Activated naive CD8-positive, alpha-beta T cell (primary cell): ENCODE measurements at regions not wholly inside any gene's neighbourhood (a gene's known extent, or its start where the extent isn't known, plus 50 kb on each side); places are given as distances from the start of the nearest gene placed in this dataset.
"Not testable (repeated sequence)": the region's sequence is repeated elsewhere in the genome, so short reads cannot be mapped to it uniquely, and the experiment has no call there.

ENCODE experiments used
- H3K27ac Mint-ChIP-seq: one replicate; pipeline ENCODE4 v1.8.0; 2021; ENCODE audit warnings: mixed read lengths
- H3K27me3 Mint-ChIP-seq: one replicate; pipeline ENCODE4 v1.8.0; 2021; ENCODE audit warnings: mixed read lengths
- H3K36me3 Mint-ChIP-seq: one replicate; pipeline ENCODE4 v1.8.0; 2021; ENCODE audit warnings: mixed read lengths
- H3K4me1 Mint-ChIP-seq: one replicate; pipeline ENCODE4 v1.8.0; 2021; ENCODE audit warnings: low read depth, mixed read lengths
- H3K4me3 Mint-ChIP-seq: one replicate; pipeline ENCODE4 v1.8.0; 2021; ENCODE audit warnings: mild to moderate bottlenecking, mixed read lengths
- H3K9me3 Mint-ChIP-seq: one replicate; pipeline ENCODE4 v1.8.0; 2021; ENCODE audit warnings: low read depth, mixed read lengths

- Mint-ChIP-seq H3K9me3 (peaks cover 9% of the 10 kb centered on the region), H3K27ac (no peak overlapping the region), H3K4me3 (no peak overlapping the region), H3K36me3 (no peaks in the 10 kb centered on the region), H3K27me3 (no peaks in the 10 kb centered on the region), H3K4me1 (no peaks in the 10 kb centered on the region)
Observed at GRCh38 chr10:64682043-64682442, 1160.8 kb downstream of the REEP3 start.

- Mint-ChIP-seq H3K9me3 (peaks cover 5% of the 10 kb centered on the region), H3K36me3 (no peaks in the 10 kb centered on the region), H3K27me3 (no peaks in the 10 kb centered on the region)
Observed at GRCh38 chr10:64690194-64690593, 1169.0 kb downstream of the REEP3 start.

GRCh38 chr10:64699244-64699643 lies 1178.0 kb downstream of the REEP3 start:
- H3K4me1 Mint-ChIP-seq = no peaks in the 10 kb centered on the region
- no peak overlapping the region for H3K4me3 Mint-ChIP-seq

More at GRCh38 chr10:64690194-64690593, 1169.0 kb downstream of the REEP3 start:
- no peak overlapping the region for H3K27ac Mint-ChIP-seq
- no peaks in the 10 kb centered on the region for H3K4me1 Mint-ChIP-seq
- no peak overlapping the region for H3K4me3 Mint-ChIP-seq

GRCh38 chr10:64702086-64702485 lies 1180.9 kb downstream of the REEP3 start:
- not testable (repeated sequence) for H3K27me3 Mint-ChIP-seq, H3K9me3 Mint-ChIP-seq, H3K4me1 Mint-ChIP-seq, H3K36me3 Mint-ChIP-seq, H3K4me3 Mint-ChIP-seq, H3K27ac Mint-ChIP-seq

More at GRCh38 chr10:64699244-64699643, 1178.0 kb downstream of the REEP3 start:
- Mint-ChIP-seq H3K9me3 (peaks cover 3% of the 10 kb centered on the region), H3K36me3 (no peaks in the 10 kb centered on the region), H3K27me3 (no peaks in the 10 kb centered on the region), H3K27ac (no peak overlapping the region)

- H3K9me3 Mint-ChIP-seq = peaks cover 5% of the 10 kb centered on the region
Observed at GRCh38 chr10:64708884-64709681, 1187.9 kb downstream of the REEP3 start.

GRCh38 chr10:64726466-64726865 lies 1205.3 kb downstream of the REEP3 start:
- Mint-ChIP-seq H3K9me3 (no peaks in the 10 kb centered on the region), H3K27ac (no peak overlapping the region), H3K27me3 (no peaks in the 10 kb centered on the region), H3K4me3 (no peak overlapping the region), H3K36me3 (no peaks in the 10 kb centered on the region), H3K4me1 (no peaks in the 10 kb centered on the region)

More at GRCh38 chr10:64708884-64709681, 1187.9 kb downstream of the REEP3 start:
- no peaks in the 10 kb centered on the region for H3K36me3 Mint-ChIP-seq
- H3K27me3 Mint-ChIP-seq = no peaks in the 10 kb centered on the region
- H3K27ac Mint-ChIP-seq = no peak overlapping the region
- H3K4me3 Mint-ChIP-seq = no peak overlapping the region
- no peaks in the 10 kb centered on the region for H3K4me1 Mint-ChIP-seq

- Mint-ChIP-seq H3K27ac (no peak overlapping the region), H3K4me1 (no peaks in the 10 kb centered on the region), H3K36me3 (no peaks in the 10 kb centered on the region), H3K9me3 (peaks cover 3% of the 10 kb centered on the region), H3K4me3 (no peak overlapping the region), H3K27me3 (no peaks in the 10 kb centered on the region)
Observed at GRCh38 chr10:64731016-64731415, 1209.8 kb downstream of the REEP3 start.

- no peaks in the 10 kb centered on the region for H3K4me1 Mint-ChIP-seq
Observed at GRCh38 chr10:64732372-64732957, 1211.3 kb downstream of the REEP3 start.

GRCh38 chr10:64733980-64734379 lies 1212.8 kb downstream of the REEP3 start:
- no peak overlapping the region for H3K27ac Mint-ChIP-seq
- H3K4me1 Mint-ChIP-seq = no peaks in the 10 kb centered on the region
- H3K9me3 Mint-ChIP-seq = peaks cover 3% of the 10 kb centered on the region
- no peaks in the 10 kb centered on the region for H3K36me3 Mint-ChIP-seq
- H3K27me3 Mint-ChIP-seq = no peaks in the 10 kb centered on the region
- no peak overlapping the region for H3K4me3 Mint-ChIP-seq

More at GRCh38 chr10:64732372-64732957, 1211.3 kb downstream of the REEP3 start:
- Mint-ChIP-seq H3K27ac (no peak overlapping the region), H3K9me3 (peaks cover 3% of the 10 kb centered on the region), H3K4me3 (no peak overlapping the region), H3K27me3 (no peaks in the 10 kb centered on the region), H3K36me3 (no peaks in the 10 kb centered on the region)

GRCh38 chr10:64738462-64738861 lies 1217.3 kb downstream of the REEP3 start:
- H3K27ac Mint-ChIP-seq = no peak overlapping the region
- no peaks in the 10 kb centered on the region for H3K9me3 Mint-ChIP-seq
- H3K4me3 Mint-ChIP-seq = no peak overlapping the region
- H3K36me3 Mint-ChIP-seq = no peaks in the 10 kb centered on the region
- H3K27me3 Mint-ChIP-seq = no peaks in the 10 kb centered on the region
- H3K4me1 Mint-ChIP-seq = no peaks in the 10 kb centered on the region

- Mint-ChIP-seq H3K27ac (no peak overlapping the region), H3K9me3 (peaks cover 8% of the 10 kb centered on the region), H3K4me1 (no peaks in the 10 kb centered on the region), H3K27me3 (no peaks in the 10 kb centered on the region), H3K36me3 (no peaks in the 10 kb centered on the region), H3K4me3 (no peak overlapping the region)
Observed at GRCh38 chr10:64745565-64745964, 1224.4 kb downstream of the REEP3 start.

- Mint-ChIP-seq H3K4me1 (no peaks in the 10 kb centered on the region), H3K36me3 (no peaks in the 10 kb centered on the region), H3K4me3 (no peak overlapping the region), H3K27me3 (no peaks in the 10 kb centered on the region), H3K27ac (no peak overlapping the region), H3K9me3 (peaks cover 10% of the 10 kb centered on the region)
Observed at GRCh38 chr10:64750672-64751071, 1229.5 kb downstream of the REEP3 start.

GRCh38 chr10:64753516-64753915 lies 1232.3 kb downstream of the REEP3 start:
- Mint-ChIP-seq H3K27me3 (no peaks in the 10 kb centered on the region), H3K36me3 (no peaks in the 10 kb centered on the region), H3K4me3 (no peak overlapping the region), H3K27ac (no peak overlapping the region), H3K9me3 (peaks cover 5% of the 10 kb centered on the region), H3K4me1 (no peaks in the 10 kb centered on the region)

- Mint-ChIP-seq H3K9me3 (peaks cover 6% of the 10 kb centered on the region), H3K4me3 (no peak overlapping the region), H3K27ac (no peak overlapping the region), H3K36me3 (no peaks in the 10 kb centered on the region), H3K4me1 (no peaks in the 10 kb centered on the region), H3K27me3 (no peaks in the 10 kb centered on the region)
Observed at GRCh38 chr10:64760371-64760770, 1239.2 kb downstream of the REEP3 start.

- H3K9me3 Mint-ChIP-seq = peaks cover 6% of the 10 kb centered on the region
- no peaks in the 10 kb centered on the region for H3K4me1 Mint-ChIP-seq
- no peaks in the 10 kb centered on the region for H3K27me3 Mint-ChIP-seq
- no peak overlapping the region for H3K4me3 Mint-ChIP-seq
- H3K36me3 Mint-ChIP-seq = no peaks in the 10 kb centered on the region
- no peak overlapping the region for H3K27ac Mint-ChIP-seq
Observed at GRCh38 chr10:64762861-64763260, 1241.7 kb downstream of the REEP3 start.
